Stimulated activated CD4-positive, alpha-beta T cell treated with anti-CD3 and anti-CD28 coated beads, Interleukin-15, amount 100 ng/mL, for 1 hour (primary cell): ENCODE measurements at regions not wholly inside any gene's neighbourhood (a gene's known extent, or its start where the extent isn't known, plus 50 kb on each side); places are given as distances from the start of the nearest gene placed in this dataset.
"Not testable (repeated sequence)": the region's sequence is repeated elsewhere in the genome, so short reads cannot be mapped to it uniquely, and the experiment has no call there.

Experiments
- DNase-seq, 2 donors: peaks; one replicate each; pipeline ENCODE4 v3.0.0-alpha.2; 2020; ENCODE audit warnings: low read depth in 1 of 2, low spot score in 1 of 2

DNA sequence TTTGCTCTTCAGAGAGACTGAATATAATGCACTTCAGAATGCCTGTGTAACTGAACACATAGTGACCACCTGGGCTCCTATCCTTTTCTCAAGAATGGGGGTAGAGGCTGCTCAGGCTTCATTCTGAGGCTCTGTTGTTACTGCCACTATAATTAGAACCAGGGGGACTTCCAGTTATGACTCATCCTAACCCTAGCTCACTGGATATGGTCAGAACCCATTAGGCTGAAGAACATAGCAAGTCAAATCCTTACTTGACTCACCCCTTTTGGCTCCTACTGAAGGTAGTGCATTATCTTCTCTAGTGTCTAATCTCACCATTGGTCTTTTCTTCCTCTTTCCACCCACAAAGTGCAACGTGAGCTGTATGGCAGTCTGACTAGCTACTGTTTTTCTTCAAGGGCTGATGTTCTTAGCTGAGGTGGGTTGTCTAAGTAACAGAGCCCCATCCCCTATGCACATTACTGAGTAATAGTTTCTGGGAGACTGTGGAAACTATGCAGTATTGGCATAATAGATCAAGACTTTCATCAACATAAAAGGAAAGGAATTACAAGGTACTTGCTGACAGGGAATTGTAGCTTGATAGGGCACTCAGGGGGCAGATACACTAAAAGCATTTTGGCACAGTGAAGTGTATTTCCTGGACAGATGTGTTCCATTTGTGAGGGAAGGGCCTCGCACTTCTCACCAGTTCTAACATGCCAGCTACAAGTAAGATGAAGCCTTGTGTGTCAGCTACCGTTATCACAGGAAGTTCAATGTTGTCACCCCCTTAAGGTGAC lies 431.0 kb upstream of the MEF2C start:
- DNase-seq, result no peak

DNA sequence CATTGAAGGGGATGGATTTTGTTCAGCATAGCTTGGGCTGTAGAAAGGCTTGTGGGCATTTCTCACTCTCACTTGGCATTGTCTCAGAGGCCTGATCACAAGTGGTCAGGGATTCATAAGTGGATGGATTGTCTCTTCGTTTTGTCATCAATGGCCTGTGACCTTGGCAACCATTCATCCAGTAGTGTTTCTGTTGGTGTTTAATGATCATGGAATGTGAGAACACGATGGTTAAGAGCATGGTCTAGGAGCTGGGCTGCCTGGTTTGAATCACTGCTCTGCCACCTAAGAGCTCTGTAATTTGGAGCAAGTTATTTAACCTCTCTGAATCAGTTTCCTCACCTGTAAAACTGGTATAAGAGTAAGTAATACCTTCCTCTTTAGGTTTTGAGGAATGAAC lies 430.1 kb upstream of the MEF2C start:
- DNase-seq, result no peak

- no peak for DNase-seq
Measured at GRCh38 chr5:89309268-89309667, 426.3 kb upstream of the MEF2C start.

DNA sequence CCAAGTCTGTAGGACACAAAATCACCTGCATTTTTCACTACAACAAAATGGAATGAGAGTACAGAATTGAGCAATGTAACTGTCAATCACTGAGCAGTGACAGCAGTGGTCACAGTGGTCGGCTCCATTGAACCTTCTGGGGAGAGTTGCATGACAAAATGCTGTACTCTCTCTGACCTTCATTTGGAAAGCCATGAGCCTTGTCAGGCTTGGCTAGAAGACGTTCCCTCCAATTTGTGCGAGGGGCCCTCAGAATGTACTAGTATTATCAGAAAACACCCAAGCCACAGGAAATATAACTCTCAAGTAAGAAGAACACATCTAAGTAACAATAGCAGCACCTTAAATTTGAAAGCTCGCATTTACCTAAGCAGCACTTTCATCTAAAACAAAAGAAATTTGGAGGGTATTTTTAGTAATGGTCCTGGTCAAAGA lies 425.6 kb upstream of the MEF2C start:
- no peak for DNase-seq

- DNase-seq, result no peak
Measured at GRCh38 chr5:89307972-89308371, 425.0 kb upstream of the MEF2C start.

DNA sequence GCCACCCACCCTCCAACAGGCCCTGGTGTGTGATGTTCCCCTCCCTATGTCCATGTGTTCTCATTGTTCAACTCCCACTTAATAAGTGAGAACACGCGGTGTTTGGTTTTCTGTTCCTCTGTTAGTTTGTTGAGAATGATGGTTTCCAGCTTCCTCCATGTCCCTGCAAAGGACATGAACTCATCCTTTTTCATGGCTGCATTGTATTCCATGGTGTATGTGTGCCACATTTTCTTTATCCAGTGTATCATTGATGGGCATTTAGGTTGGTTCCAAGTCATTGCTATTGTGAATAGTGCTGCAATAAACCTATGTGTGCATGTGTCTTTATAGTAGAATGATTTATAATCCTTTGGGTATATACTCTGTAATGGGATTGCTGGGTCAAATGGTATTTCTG lies 424.2 kb upstream of the MEF2C start:
- not testable (repeated sequence) for DNase-seq

DNA sequence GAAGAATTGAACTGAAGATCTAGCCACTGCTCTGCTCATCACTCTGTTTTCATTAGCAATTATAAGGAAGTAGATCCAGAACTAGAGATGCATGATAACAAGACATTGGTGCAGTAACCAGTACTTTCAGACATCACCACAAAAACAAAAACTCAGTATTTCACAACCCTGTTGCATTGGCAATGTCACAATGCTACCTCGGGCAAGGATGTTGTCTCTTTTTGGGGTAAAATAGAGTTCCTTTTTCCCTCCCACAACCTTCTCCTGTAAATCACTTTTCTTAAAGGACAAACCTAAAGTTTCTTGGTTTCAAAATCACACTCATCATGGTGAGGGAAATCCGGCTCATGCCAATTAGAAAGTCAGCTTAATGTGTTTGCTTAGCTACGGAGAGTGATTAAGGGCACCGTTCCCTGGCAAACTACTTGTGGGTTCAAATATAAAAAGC lies 420.1 kb upstream of the MEF2C start:
- no peak for DNase-seq

- no peak for DNase-seq
Measured at GRCh38 chr5:89302102-89302891, 419.3 kb upstream of the MEF2C start.

DNA sequence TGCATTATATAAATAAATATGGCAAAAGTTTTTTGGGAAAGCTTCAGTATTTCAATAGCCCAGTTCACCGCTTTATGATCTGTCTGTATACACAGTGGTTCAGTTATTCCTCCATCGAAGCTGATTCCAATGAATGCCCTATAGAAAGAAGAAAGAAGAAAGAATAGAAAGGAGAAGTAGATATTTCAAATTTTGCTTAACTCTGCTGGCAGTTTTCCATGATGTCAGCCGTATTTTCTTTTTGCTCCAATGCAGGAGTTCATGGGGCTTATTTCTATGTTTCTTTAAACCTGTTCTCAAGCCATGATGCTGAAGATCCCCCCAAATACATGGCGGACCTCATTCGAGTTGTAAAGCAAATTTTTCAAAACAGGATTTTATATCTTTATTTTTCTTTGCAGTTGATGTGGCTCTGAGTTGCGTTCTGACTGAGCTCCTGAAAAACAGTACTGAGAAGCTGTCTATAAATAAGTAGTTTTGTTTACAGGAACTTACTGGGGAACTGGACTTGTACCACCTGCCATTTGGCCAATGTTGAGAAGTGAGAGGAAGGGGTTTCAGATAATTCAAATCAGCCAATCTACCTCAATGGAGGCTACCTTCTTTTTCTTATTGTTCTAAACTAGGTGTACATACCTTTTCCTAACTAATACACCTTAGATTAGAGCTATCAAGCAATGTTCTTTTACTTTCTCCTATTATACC lies 418.5 kb upstream of the MEF2C start:
- DNase-seq, result no peak

DNA sequence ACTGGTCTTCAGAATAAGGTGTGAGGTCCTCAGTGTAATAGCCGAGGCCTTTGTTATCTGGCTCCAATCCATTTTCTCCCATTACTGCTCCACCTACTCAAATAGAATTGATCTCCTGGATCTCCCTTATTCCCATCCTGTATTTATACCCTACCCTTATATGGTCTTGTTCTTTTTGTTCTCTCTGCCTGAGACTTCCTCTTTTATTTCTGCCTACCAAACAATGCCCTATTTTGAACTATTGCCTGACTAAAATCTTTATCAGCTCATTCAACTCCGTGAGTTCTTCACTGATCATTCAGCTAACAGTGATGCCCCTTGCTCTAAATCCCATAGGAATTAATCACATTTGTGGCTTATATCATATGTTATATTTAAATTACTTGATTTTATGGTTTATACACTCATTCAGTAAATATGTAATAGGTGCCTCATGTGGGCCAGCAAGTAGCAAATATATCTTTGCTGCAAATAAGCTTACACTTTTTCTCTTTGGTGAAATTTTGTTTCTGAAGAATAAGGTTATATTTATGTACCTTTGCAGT lies 417.5 kb upstream of the MEF2C start:
- no peak for DNase-seq

- no peak for DNase-seq
Measured at GRCh38 chr5:89299998-89300397, 417.0 kb upstream of the MEF2C start.

DNA sequence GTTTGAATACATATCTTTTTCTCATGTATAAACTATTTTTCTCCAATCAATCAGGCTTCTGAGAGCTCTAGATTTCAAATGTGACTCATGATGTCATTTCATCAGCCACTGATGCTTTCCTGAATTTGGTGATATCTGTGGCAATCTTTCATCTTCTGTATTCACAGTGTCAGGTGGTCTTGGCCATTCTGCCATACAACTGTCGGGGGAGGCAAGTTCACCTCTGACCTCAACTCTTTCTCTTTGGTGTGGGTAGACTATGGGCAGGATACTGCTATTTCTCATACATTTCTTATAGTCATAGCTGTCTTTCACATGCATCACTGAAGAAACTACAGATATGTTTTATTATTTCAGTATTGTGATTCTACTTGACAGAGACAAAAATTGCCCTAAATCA lies 414.1 kb upstream of the MEF2C start:
- DNase-seq, result no peak

GRCh38 chr5:89293810-89294209 lies 410.8 kb upstream of the MEF2C start:
- DNase-seq, result no peak

DNA sequence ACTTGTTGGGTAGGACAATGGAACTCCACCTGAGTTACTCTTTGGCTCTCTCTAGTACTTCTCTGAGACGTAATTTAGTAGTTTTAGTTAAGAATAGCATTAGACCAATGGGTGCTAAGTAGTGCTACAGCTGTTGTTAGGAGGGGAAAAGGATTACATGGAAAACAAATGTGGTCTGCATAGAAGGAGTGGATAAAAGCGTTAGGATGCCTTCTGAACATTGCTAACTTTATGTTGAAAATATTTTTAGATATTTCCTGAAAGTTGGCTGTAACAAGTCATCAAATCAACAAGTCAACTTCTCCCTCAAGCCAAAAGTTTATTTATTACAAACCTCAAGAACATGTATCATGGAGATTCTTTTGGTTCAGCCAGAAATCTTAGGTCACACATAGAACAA lies 409.5 kb upstream of the MEF2C start:
- DNase-seq, result no peak

DNA sequence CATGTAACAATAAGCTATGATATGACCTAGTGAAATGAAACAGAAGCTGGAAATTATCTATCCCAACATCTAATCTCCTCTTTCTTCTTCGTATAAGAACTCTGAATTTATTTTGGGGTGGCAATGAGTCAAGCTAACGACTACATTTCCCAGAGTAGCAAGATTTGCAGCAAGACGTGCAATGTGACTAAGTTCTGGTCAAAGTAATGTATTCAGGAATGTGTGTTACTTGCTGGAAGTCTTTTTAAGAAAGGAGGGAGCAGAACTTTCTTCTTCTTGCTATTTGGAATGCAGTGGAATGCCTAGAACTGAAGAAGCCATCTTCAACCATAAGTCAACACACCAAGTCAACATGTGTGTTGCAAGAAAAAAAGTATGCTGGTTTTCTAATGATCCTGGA lies 406.6 kb upstream of the MEF2C start:
- DNase-seq, result no peak

GRCh38 chr5:89287964-89288363 lies 405.0 kb upstream of the MEF2C start:
- no peak for DNase-seq

DNA sequence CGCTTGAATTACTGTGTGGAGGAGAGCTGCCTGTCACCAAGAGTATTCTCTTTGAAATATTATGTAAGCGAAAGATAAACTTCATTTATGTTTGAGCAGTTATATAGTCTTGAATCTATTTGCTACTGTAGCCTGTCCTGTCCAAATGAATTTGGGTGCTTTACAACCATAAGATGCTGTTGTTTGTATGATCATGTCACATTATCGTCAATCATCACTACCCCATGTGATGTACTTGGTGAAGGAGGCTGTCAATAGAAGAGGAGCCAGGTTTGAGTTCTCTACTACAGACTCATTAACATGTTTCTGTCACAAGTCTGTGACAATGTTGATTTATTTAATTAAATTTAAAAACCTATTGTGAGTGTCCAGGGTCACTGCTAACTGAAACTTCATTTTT lies 403.3 kb upstream of the MEF2C start:
- DNase-seq, result no peak

GRCh38 chr5:89283728-89284493 lies 400.9 kb upstream of the MEF2C start:
- DNase-seq, result no peak

DNA sequence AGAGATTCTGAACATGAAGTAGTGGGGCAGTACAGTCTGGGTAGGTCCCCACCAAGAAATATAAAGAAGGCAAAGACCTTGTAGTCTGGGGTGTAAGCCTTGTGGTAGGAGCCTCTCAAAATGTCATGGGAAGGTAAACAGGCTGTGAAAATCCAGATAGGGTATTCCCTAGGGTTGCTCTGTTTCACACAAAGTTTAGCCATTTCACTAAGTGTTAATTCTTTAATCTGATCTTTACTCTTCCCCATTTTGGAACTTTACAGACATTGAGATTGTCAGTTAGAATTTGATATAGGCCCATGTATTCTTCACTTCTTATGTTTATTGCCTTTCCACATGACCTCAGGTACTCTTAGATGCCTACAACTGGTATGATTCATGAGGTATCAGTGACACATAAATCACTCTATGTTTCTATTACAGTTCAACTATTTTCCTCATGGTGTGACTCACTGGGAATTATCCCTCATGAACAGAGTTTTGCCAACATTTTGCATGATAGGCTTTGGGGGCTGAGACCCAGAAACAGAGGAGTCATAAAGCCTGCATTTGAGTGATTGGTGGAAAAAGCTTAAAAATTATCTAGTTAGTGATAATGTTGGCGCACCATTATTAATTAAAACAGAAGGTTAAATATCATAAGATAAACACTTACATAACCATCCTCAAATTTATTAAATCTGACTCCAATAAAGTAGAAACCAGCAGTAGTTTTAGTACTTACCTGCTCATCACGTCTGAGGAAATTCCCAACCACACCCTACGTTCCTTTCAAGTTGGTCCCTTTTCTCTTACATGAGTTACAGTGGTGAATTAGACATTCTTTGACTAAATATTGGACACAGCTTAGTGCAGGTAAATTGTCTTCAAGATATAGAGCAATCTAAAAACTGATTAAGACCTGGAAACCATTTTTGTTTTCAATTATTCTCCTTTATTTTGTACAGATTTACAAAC lies 399.8 kb upstream of the MEF2C start:
- no peak for DNase-seq
